ENCODE measurements at regions not wholly inside any gene's neighbourhood (a gene's known extent, or its start where the extent isn't known, plus 50 kb on each side); places are given as distances from the start of the nearest gene placed in this dataset.

DNA sequence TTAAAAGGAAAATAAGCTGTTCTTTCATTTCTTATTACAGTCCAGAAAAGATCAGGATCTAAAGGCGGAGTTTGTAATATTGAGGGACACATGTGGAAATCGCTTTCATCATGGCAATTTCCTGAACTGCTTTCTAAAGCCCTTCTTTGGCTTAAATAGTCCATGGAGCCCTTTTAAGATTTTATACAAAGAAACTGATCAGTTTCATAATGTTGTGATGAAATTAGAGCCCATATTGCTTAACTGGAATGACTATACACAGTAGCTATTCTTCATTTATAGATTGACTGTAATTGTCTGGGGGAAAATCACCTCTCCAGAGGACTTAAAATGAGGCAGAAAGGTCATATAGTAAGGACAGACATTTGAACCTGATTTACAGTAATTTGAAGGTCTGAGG, 322.2 kb downstream of the ETAA1 start:
- H3K27ac ChIP-seq (ENCODE audit: low read length) = no peak overlapping the region
- no peak overlapping the region for H3K9ac ChIP-seq (ENCODE audit: low read length)
- H4K20me1 ChIP-seq (ENCODE audit: insufficient read depth) = no peaks in the 10 kb centered on the region
- H3K9me2 ChIP-seq (ENCODE audit: insufficient read depth, low read length) = no peaks in the 10 kb centered on the region
- H3F3A ChIP-seq (ENCODE audit: insufficient read depth, low read length, poor library complexity, severe bottlenecking) = no peaks in the 10 kb centered on the region
- H3K4me2 ChIP-seq (ENCODE audit: low read length) = no peak overlapping the region
- no peaks in the 10 kb centered on the region for H3K9me3 ChIP-seq (ENCODE audit: low read length)
- TF ChIP-seq MXI1 (conservative IDR thresholded peaks at IDR 0.05; ENCODE audit: poor library complexity, severe bottlenecking) (no peak), EZH2 (IDR thresholded peaks at IDR 0.05; ENCODE audit: borderline replicate concordance, insufficient read depth, low read length, poor library complexity, severe bottlenecking) (no peak), EP300 (conservative IDR thresholded peaks at IDR 0.05; ENCODE audit: poor library complexity, severe bottlenecking) (no peak), TAF1 (IDR thresholded peaks at IDR 0.05; ENCODE audit: low read depth) (no peak), POLR2AphosphoS5 (IDR thresholded peaks at IDR 0.05) (no peak)
- TF ChIP-seq, protein P1, sequence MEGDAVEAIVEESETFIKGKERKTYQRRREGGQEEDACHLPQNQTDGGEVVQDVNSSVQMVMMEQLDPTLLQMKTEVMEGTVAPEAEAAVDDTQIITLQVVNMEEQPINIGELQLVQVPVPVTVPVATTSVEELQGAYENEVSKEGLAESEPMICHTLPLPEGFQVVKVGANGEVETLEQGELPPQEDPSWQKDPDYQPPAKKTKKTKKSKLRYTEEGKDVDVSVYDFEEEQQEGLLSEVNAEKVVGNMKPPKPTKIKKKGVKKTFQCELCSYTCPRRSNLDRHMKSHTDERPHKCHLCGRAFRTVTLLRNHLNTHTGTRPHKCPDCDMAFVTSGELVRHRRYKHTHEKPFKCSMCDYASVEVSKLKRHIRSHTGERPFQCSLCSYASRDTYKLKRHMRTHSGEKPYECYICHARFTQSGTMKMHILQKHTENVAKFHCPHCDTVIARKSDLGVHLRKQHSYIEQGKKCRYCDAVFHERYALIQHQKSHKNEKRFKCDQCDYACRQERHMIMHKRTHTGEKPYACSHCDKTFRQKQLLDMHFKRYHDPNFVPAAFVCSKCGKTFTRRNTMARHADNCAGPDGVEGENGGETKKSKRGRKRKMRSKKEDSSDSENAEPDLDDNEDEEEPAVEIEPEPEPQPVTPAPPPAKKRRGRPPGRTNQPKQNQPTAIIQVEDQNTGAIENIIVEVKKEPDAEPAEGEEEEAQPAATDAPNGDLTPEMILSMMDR (IDR thresholded peaks at IDR 0.05; ENCODE audit: poor library complexity, severe bottlenecking) = no peak
- H3K4me3 ChIP-seq (ENCODE audit: low read length) = no peak overlapping the region
- no peak overlapping the region for H2AFZ ChIP-seq (ENCODE audit: low read depth, low read length)
- no peaks in the 10 kb centered on the region for H3K79me2 ChIP-seq (replicated peaks; ENCODE audit: insufficient read depth, low read length)
- no peaks in the 10 kb centered on the region for H3K36me3 ChIP-seq (ENCODE audit: insufficient read depth, low read length)
- H3K27me3 ChIP-seq (ENCODE audit: insufficient read depth, low read depth, low read length) = no peaks in the 10 kb centered on the region

DNA sequence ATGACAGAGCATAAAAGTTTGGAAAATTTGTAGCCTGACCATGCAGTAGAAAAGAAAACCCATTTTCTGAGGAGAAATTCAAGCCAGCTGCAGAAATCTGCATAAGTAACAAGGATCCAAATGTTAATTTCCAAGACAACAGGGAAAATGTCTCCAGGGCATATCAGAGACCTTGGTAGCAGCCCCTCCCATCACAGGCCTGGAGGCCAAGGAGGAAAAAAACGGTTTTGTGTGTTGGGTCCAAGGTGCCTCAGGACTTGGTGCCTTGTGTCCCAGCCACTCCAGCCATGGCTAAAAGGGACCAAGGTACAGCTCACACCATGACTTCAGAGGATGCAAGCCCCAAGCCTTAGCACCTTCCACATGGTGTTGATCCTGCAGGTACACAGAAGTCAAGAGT, 324.4 kb downstream of the ETAA1 start:
- no peak overlapping the region for H3K4me2 ChIP-seq (ENCODE audit: low read length)
- H3K4me3 ChIP-seq (ENCODE audit: low read length) = no peak overlapping the region
- no peak overlapping the region for H3K9ac ChIP-seq (ENCODE audit: low read length)
- no peak overlapping the region for H3K27ac ChIP-seq (ENCODE audit: low read length)
- H3F3A ChIP-seq (ENCODE audit: insufficient read depth, low read length, poor library complexity, severe bottlenecking) = no peaks in the 10 kb centered on the region
- no peaks in the 10 kb centered on the region for H3K36me3 ChIP-seq (ENCODE audit: insufficient read depth, low read length)
- H2AFZ ChIP-seq (ENCODE audit: low read depth, low read length) = no peak overlapping the region
- TF ChIP-seq POLR2AphosphoS5 (IDR thresholded peaks at IDR 0.05) (no peak), TAF1 (IDR thresholded peaks at IDR 0.05; ENCODE audit: low read depth) (no peak), MXI1 (conservative IDR thresholded peaks at IDR 0.05; ENCODE audit: poor library complexity, severe bottlenecking) (no peak), EZH2 (IDR thresholded peaks at IDR 0.05; ENCODE audit: borderline replicate concordance, insufficient read depth, low read length, poor library complexity, severe bottlenecking) (no peak), SMC3 (conservative IDR thresholded peaks at IDR 0.05; ENCODE audit: poor library complexity) (no peak), RAD21 (conservative IDR thresholded peaks at IDR 0.05) (no peak), EP300 (conservative IDR thresholded peaks at IDR 0.05; ENCODE audit: poor library complexity, severe bottlenecking) (no peak)
- TF ChIP-seq, protein P1 (IDR thresholded peaks at IDR 0.05; ENCODE audit: poor library complexity, severe bottlenecking) = no peak
- TF ChIP-seq, protein P2, sequence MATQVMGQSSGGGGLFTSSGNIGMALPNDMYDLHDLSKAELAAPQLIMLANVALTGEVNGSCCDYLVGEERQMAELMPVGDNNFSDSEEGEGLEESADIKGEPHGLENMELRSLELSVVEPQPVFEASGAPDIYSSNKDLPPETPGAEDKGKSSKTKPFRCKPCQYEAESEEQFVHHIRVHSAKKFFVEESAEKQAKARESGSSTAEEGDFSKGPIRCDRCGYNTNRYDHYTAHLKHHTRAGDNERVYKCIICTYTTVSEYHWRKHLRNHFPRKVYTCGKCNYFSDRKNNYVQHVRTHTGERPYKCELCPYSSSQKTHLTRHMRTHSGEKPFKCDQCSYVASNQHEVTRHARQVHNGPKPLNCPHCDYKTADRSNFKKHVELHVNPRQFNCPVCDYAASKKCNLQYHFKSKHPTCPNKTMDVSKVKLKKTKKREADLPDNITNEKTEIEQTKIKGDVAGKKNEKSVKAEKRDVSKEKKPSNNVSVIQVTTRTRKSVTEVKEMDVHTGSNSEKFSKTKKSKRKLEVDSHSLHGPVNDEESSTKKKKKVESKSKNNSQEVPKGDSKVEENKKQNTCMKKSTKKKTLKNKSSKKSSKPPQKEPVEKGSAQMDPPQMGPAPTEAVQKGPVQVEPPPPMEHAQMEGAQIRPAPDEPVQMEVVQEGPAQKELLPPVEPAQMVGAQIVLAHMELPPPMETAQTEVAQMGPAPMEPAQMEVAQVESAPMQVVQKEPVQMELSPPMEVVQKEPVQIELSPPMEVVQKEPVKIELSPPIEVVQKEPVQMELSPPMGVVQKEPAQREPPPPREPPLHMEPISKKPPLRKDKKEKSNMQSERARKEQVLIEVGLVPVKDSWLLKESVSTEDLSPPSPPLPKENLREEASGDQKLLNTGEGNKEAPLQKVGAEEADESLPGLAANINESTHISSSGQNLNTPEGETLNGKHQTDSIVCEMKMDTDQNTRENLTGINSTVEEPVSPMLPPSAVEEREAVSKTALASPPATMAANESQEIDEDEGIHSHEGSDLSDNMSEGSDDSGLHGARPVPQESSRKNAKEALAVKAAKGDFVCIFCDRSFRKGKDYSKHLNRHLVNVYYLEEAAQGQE (IDR thresholded peaks at IDR 0.05; ENCODE audit: borderline replicate concordance) = no peak
- H3K9me3 ChIP-seq (ENCODE audit: low read length) = no peaks in the 10 kb centered on the region
- H3K27me3 ChIP-seq (ENCODE audit: insufficient read depth, low read depth, low read length) = no peaks in the 10 kb centered on the region
- no peaks in the 10 kb centered on the region for H3K79me2 ChIP-seq (replicated peaks; ENCODE audit: insufficient read depth, low read length)
- H3K9me2 ChIP-seq (ENCODE audit: insufficient read depth, low read length) = no peaks in the 10 kb centered on the region
- H4K20me1 ChIP-seq (ENCODE audit: insufficient read depth) = no peaks in the 10 kb centered on the region

Measured in neural cell (in vitro differentiated cells).